HL-60 (cell line): ENCODE measurements at regions not wholly inside any gene's neighbourhood (a gene's known extent, or its start where the extent isn't known, plus 50 kb on each side); places are given as distances from the start of the nearest gene placed in this dataset.

Experiments used
- CTCF ChIP-seq: IDR thresholded peaks from one replicate; pipeline ENCODE4 v1.5.1; 2011; ENCODE audit warnings: low read length, control low read depth, inconsistent platforms; ENCODE audit not compliant: insufficient read depth
- SPI1 ChIP-seq: IDR thresholded peaks from 2 replicates; pipeline ENCODE4 v1.6.1; 2012; ENCODE audit warnings: low read depth, mild to moderate bottlenecking, borderline replicate concordance

GRCh38 chr13:99902657-99903056 lies 68.9 kb downstream of the ZIC5 start:
- TF ChIP-seq CTCF (no peak), SPI1 (no peak)
